ENCODE measurements at regions not wholly inside any gene's neighbourhood (a gene's known extent, or its start where the extent isn't known, plus 50 kb on each side); places are given as distances from the start of the nearest gene placed in this dataset.

DNA sequence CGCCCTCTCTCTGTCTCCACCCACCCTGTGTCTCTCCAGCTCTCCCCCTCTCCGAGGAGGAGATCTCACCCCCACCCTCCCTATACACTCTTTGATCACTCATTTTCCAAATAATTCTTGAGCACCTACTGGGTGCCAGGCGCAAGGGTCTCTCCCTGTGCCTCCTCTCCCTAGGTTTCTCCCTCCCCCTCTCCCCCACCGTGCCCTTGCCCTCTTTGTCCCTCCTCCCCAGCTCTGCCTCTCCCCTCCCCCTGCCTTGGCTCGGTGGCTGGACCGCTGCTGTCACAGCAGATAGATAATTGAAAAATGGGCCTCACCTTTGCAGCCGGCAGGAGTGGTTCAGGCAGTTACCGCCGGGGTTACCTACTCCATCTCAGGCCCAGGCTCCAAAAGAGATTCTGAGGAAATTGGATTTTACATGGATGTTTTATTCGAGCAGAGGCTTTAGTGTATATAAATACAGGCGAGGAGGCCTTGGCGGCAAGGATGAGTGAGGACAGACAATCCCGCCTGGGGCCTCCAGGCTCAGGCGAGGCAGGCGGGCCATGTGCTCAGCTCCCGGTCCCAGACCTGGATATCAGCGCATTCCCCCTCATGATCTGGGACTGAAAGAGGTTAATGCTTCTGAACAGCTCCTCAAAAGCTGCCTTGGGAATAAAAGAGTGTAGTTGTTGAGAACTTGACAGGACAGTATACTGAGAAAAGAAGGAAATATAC lies 60.8 kb upstream of the BTRC start:
- Histone ChIP-seq H3K9me3 (ENCODE audit: control insufficient read depth in 4 of 4, low read length in 3 of 4) (no peaks in the 10 kb centered on the region), H3K36me3 (ENCODE audit: control insufficient read depth in 4 of 4, insufficient read depth in 3 of 4, low read depth in 1 of 4, low read length in 3 of 4) (no peaks in the 10 kb centered on the region), H3K27ac (ENCODE audit: low read depth in 1 of 2, low read length in 2 of 2) (no peak overlapping the region), H3K4me3 (ENCODE audit: low read depth in 1 of 3, low read length in 3 of 3) (no peak overlapping the region), H3K9ac (ENCODE audit: low read depth in 1 of 2, low read length in 2 of 2) (no peak overlapping the region), H3K27me3 (ENCODE audit: control insufficient read depth in 4 of 4, insufficient read depth in 4 of 4, low read length in 3 of 4) (peaks cover 0 to 6% (median 0%) of the 10 kb centered on the region in 4 donors), H3K4me1 (ENCODE audit: control insufficient read depth in 4 of 4, insufficient read depth in 4 of 4, low read length in 3 of 4) (peaks cover 3 to 19% (median 12%) of the 10 kb centered on the region in 4 donors)
- TF ChIP-seq NR2F2 (IDR thresholded peaks at IDR 0.05) = no peak
- TF ChIP-seq, protein P1, sequence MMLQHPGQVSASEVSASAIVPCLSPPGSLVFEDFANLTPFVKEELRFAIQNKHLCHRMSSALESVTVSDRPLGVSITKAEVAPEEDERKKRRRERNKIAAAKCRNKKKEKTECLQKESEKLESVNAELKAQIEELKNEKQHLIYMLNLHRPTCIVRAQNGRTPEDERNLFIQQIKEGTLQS (IDR thresholded peaks at IDR 0.05) = no peak
- DNase-seq (ENCODE audit: low spot score) = no peak
- 48% methylated on average over 17 of the region's 17 CpGs for WGBS

DNA sequence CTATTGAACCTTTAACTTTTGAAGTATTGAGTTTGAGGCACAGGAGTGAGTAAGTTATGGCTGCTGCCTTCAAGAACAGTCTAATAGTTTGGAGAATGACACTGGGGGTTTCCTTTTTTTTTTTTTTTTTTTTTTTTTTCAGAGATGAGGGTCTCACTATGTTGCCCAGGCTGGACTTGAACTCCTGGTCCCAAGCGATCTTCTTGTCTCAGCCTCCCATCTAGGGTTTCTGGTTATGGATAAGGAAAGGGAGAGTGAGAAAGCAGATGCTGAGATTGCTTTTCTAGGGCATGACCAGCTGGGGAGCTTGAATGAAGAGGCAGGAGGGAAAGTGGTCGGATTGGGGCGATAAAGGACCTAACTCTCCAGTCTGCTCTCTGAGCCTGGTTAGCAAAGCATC lies 59.9 kb upstream of the BTRC start:
- Histone ChIP-seq H3K27me3 (ENCODE audit: control insufficient read depth in 4 of 4, insufficient read depth in 4 of 4, low read length in 3 of 4) (peaks cover 0 to 6% (median 0%) of the 10 kb centered on the region in 4 donors), H3K4me3 (ENCODE audit: low read depth in 1 of 3, low read length in 3 of 3) (no peak overlapping the region), H3K4me1 (ENCODE audit: control insufficient read depth in 4 of 4, insufficient read depth in 4 of 4, low read length in 3 of 4) (peaks cover 3 to 19% (median 11%) of the 10 kb centered on the region in 4 donors), H3K9me3 (ENCODE audit: control insufficient read depth in 4 of 4, low read length in 3 of 4) (no peaks in the 10 kb centered on the region), H3K36me3 (ENCODE audit: control insufficient read depth in 4 of 4, insufficient read depth in 3 of 4, low read depth in 1 of 4, low read length in 3 of 4) (no peaks in the 10 kb centered on the region), H3K27ac (ENCODE audit: low read depth in 1 of 2, low read length in 2 of 2) (no peak overlapping the region), H3K9ac (ENCODE audit: low read depth in 1 of 2, low read length in 2 of 2) (no peak overlapping the region)
- WGBS = 95% methylated on average over 3 of the region's 3 CpGs
- TF ChIP-seq EGR1 (IDR thresholded peaks at IDR 0.05; ENCODE audit: low read depth in 2 of 2) (no peak), JUND (IDR thresholded peaks at IDR 0.05) (no peak), FOXA2 (IDR thresholded peaks at IDR 0.05) (no peak), RAD21 (IDR thresholded peaks at IDR 0.05) (no peak), REST (IDR thresholded peaks at IDR 0.05) (no peak), HNF4A (conservative IDR thresholded peaks at IDR 0.05) (no peak), YY1 (IDR thresholded peaks at IDR 0.05) (no peak), RXRA (IDR thresholded peaks at IDR 0.05) (no peak), CTCF (IDR thresholded peaks at IDR 0.05; ENCODE audit: low read depth, low read length, missing input control) (no peak)
- TF ChIP-seq, protein P1 (IDR thresholded peaks at IDR 0.05) = no peak
- no peak for DNase-seq (ENCODE audit: low spot score)

DNA sequence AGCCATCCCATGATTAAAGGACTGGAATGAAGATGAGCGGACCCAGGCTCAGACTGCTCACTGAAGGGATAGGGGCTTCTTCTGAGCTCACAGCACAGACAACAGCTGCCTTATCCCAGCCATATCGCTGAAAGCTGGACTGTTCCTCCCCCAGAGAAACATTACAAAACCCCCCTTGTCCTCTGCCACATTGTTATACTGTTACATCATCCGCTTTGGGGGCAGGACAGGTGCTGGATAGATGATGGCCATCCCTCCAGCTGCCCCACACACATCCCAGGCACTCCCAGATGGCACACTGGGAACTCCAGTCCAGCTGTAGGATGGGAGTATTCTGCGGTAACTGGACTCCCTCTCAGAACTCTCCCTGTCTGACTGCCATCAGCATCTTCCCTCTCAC lies 58.7 kb upstream of the BTRC start:
- no peak overlapping the region for H3K27ac ChIP-seq (ENCODE audit: low read depth in 1 of 2, low read length in 2 of 2)
- no peak for DNase-seq (ENCODE audit: low spot score)
- 74% methylated on average over 4 of the region's 4 CpGs for WGBS
- no peak overlapping the region for H3K4me3 ChIP-seq (ENCODE audit: low read depth in 1 of 3, low read length in 3 of 3)
- no peaks in the 10 kb centered on the region for H3K36me3 ChIP-seq (ENCODE audit: control insufficient read depth in 4 of 4, insufficient read depth in 3 of 4, low read depth in 1 of 4, low read length in 3 of 4)
- H3K27me3 ChIP-seq (ENCODE audit: control insufficient read depth in 4 of 4, insufficient read depth in 4 of 4, low read length in 3 of 4) = peaks cover 0 to 6% (median 0%) of the 10 kb centered on the region in 4 donors
- peaks cover 3 to 19% (median 11%) of the 10 kb centered on the region in 4 donors for H3K4me1 ChIP-seq (ENCODE audit: control insufficient read depth in 4 of 4, insufficient read depth in 4 of 4, low read length in 3 of 4)
- no peaks in the 10 kb centered on the region for H3K9me3 ChIP-seq (ENCODE audit: control insufficient read depth in 4 of 4, low read length in 3 of 4)
- TF ChIP-seq RAD21 (IDR thresholded peaks at IDR 0.05) (no peak), HNF4A (conservative IDR thresholded peaks at IDR 0.05) (no peak), JUND (IDR thresholded peaks at IDR 0.05) (no peak), REST (IDR thresholded peaks at IDR 0.05) (no peak), RXRA (IDR thresholded peaks at IDR 0.05) (no peak), YY1 (IDR thresholded peaks at IDR 0.05) (no peak), EGR1 (IDR thresholded peaks at IDR 0.05; ENCODE audit: low read depth in 2 of 2) (no peak), FOXA2 (IDR thresholded peaks at IDR 0.05) (no peak)
- TF ChIP-seq, protein P2, sequence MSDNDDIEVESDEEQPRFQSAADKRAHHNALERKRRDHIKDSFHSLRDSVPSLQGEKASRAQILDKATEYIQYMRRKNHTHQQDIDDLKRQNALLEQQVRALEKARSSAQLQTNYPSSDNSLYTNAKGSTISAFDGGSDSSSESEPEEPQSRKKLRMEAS (IDR thresholded peaks at IDR 0.05) = no peak
- TF ChIP-seq, protein P1 (IDR thresholded peaks at IDR 0.05) = no peak
- H3K9ac ChIP-seq (ENCODE audit: low read depth in 1 of 2, low read length in 2 of 2) = no peak overlapping the region

All from liver (tissue), 8 donors.